Brain pericyte (primary cell): ENCODE measurements at regions not wholly inside any gene's neighbourhood (a gene's known extent, or its start where the extent isn't known, plus 50 kb on each side); places are given as distances from the start of the nearest gene placed in this dataset.
"Not testable (repeated sequence)": the region's sequence is repeated elsewhere in the genome, so short reads cannot be mapped to it uniquely, and the experiment has no call there.

ENCODE experiments used
- DNase-seq: peaks from one replicate; pipeline ENCODE4 v3.0.0-alpha.2; 2012; ENCODE audit warnings: low read depth, low spot score

DNA sequence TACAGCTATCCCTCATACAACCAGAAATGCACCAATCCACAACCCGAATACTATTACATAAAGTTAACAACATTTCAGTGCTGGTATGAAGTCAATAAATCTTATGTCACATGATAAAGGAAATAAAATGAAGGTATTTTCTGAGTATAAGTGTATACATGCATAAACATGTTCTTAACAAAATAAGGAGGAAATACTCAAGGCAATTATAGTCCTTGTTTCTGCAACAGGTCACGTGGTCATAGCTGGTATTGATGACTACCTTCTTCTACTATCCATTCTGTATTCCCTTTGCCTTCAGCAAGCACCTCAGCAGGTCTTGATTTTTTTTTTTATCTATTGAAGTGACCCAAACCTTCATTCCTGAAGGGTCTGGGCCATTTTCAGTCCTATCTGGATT lies 675.6 kb downstream of the RPL10L start:
- DNase-seq = no peak

DNA sequence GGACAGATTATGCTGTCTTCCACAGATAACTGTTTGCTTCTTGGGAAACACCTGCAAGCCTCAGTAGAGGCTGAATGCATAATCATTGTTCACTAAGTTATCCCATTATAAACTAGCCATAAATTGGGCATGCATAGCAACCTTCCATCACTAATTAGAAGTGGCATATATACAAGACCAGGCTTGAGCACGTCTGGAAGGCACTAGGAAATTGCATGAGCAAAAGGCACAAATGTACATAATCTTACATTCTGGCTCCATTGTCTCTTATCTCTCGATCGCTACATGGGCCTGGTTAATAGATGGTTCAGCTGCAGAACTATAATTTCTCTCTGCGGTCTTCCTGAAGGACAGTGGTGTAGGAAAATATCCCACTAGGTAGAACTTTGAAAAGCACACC lies 679.2 kb downstream of the RPL10L start:
- DNase-seq = no peak

DNA sequence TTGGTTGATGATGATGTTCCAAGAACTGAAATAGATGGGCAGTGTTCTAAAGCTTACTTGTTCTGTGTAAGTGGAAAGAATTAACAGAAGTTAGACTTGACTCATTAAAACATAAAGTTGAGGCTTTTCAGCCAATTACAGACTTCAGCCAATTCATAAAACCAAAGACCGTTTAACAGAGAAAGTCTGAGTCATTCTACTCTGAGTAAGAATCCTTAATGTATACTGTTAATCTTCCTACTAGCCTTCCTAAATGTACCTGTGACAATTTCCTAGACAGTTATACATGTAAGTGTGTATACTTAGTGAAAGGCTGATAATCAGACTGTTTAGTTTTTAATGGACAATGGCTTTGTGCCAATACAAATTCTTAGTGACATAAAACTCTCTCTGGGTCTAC lies 681.0 kb downstream of the RPL10L start:
- no peak for DNase-seq

DNA sequence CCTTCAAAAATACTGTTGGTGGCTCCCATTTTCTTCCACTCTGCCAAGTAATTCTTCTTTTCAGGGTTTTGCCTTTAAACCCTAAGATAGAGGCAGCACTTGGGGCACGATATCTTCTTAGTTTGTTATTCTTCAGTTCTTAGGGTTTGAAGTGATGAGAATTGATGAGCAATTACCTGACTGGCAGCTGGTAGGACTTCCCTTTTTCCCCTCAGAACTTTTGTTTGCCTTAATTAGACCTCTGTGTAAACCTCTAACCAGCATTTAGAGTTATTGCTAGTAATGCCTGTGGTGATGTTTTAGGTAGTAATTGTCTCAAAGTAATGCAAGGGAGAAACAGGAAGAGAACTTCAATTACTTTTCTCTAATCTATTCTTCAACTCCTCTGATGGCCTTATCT lies 683.5 kb downstream of the RPL10L start:
- no peak for DNase-seq

DNA sequence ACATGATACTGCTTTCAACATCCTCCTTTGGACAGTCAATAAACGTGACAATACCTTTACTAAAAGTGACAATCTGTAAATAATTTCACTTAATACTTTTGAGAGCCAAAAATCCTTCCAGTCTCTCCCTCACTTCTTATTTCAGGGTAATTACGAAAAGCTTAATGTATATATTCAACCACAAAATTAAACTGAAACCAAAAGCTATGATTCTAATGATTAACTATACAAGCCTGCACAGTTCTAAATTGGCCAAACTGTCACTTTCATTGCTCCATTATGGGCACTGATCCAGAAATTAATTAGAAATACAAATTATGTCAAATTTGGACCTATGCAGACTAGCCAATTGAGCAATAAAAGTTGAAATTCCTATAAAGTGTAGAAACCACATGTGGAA lies 696.5 kb upstream of the MIS18BP1 start:
- no peak for DNase-seq

DNA sequence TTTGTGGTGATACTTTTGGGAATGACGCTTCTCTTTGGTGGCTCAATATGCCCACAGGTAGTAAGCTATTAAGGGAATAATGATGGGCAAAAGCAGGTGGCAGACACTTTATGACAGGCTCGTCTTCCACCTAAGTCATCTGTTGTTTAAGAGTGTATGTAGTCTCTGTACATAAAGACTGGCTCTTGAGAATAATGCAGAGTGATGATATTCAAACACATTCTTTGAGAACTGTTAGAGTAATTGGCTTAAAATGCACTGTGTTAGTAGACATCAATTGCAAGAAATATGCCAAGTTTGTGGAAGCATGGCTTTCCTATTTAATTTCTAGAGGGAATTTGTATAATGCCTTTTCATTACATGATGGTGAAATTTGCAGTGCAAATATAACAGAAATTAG lies 694.8 kb upstream of the MIS18BP1 start:
- DNase-seq = no peak

DNA sequence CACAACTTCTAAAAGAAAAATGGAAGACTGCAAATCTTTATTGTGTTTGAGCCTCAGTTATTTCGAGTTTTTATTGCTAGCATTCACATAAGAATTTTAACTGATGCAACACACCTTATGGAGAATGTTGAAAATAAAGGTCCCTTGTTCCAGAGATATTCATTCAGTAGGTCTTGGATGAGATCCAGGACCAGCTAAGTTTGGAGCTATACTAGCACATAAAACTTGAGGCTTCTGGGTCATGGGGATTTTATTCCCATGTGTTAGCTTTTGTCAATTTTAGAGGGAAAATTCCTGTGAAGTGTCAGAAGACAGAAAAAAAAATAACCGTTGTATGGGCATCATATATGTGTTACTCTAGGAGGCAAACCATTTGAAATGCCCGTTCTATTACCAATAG lies 693.2 kb upstream of the MIS18BP1 start:
- no peak for DNase-seq

DNA sequence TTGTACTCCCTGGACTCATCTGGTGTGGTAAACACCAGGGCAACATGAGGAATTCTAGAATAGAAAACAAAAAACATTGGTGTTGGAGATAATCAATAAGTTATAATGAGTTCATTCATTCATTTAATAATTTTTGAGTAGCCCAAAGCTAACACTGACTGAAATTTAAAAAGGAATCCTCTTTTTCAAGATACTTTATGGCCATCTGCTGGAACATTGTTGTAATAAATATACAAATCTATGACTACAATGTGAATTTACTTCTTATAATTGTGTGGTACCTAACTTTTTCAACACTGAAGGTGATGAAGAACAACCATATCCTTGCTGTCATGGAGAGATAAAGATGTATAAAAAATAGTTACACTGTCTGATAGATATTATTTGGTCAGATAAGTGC lies 687.3 kb upstream of the MIS18BP1 start:
- no peak for DNase-seq

DNA sequence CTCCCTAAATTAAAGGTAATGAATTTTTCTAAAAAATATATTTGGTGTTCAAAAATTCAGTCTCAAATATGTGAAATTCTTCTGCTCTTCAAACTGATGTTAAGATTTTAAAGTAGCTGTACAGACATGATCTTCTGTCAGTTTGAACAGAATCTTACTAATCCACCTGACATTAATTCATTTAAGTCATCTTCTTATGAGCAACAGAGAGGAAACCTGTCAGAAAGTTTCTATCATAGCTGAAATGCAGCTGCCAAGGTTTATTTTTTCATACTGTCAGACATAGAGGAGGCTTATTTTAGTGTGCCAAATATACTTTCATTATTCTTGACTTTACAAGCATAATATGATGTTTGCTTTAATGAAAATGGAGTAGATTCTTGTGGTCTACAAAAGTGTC lies 686.6 kb upstream of the MIS18BP1 start:
- no peak for DNase-seq

DNA sequence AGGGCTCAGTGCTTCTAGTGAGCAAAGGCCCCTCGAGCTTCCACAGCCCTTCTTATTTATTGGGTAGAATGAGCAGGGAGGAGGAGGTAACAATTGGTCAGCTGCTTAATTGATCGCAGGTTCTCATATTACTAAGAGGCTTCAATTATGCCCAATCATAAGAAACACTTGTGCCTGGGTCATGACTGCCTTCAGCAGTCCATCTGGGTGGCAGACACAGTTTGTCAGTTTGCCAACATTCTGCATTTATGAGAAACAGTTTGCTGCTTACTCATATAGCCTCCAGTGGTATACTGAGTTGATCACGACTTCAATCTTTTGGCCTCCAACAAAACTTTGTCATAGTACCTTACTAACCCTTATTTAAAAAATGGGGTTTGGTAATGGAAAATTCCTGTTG lies 667.0 kb upstream of the MIS18BP1 start:
- DNase-seq = not testable (repeated sequence)

DNA sequence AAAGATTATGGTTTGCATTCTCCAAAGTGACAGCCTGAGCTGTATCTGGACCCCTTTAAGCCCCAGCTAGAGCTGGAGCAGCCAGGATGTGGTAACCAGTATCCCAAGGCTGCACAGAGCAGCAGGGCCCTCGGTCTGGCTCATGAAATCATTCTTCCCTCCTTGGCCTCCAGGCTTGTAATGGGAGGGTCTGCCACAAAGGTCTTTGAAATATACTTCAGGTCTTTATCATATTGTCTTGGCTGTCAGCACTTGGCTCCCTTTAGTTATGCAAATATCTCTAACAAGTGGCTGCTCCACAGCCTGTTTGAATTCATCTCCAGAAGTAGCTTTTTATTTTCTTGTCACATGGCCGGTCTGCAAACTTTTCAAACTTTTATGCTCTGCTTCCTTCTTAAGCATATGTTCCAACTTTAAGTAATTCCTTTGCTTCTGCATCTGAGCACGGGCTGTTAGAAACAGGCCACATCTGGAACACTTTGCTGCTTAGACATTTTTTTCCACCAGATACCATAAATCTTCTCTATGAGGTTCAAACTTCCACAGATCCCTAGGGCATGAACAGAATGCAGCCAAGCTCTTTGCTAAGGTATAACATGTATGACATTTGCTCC lies 663.4 kb upstream of the MIS18BP1 start:
- DNase-seq = no peak

DNA sequence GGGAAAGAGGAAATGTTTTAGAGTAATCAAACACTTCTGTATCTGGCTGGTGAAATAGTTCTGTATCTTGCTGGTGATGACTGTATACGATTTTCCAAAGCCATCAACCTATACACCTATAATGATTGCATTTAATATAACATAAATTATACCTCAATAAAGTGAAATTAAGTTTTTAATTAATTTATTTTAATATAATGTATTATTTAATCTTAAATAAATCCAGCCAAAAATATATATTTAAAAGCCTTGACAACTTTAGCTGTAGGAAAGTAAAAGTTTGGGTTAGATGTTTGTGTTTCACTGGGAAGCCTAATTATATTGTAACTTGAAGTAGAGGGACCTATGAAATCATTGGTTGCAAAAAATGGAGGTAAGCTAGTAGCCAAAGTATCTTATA lies 654.8 kb upstream of the MIS18BP1 start:
- DNase-seq = no peak

DNA sequence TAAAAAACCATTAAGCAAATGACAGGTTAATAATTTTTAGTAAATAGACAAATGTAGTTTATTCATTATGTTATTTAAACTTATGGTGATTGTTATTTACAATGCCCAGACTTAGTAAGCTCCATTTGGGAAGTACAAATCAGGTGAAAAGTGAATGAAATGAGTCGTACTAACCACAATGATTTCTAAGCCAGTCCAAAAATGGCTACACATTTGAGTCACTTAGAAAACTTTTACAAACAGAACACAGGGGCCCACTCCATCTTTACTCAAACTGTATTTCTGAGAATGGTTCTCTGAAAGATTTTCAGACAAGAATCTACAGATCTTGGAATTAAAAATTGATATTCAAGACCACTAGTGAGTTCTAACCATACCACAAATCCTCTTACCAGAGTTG lies 653.3 kb upstream of the MIS18BP1 start:
- no peak for DNase-seq

DNA sequence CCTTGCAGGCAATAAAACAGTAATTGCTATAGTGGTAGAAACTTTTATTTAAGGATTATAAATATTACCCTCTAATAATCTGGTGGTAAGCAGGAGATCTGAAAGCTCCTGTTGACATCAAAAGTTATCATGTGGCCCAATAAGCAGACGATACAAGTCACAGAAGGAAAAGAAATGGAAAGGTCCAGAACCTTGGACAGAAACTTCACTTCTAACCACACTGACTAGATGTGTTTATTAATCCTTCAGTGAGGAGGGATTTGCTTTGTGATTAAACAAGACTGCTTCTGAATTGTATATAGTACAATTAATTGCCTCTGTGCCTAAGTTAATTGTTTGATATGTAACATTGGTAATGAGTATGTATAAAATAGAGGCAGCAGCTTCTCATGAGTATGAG lies 652.7 kb upstream of the MIS18BP1 start:
- no peak for DNase-seq

DNA sequence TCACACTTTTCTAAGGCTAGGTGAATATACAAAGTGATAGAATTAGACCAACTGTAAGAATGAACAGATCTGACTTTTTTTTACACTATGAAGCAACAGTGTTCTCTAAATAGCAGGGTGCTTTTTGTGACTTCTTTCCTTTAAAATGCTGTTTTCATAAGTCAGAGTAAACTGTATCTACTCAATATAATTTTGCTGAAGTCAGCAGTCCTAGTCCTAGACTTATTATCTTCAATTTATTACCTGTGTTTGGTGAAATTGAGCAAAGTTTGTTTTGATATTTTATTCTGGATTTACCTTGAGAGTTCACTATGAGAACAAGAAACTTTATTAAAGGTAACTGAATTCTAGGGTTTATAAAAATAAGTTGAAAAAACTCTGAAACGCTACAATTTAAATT lies 651.3 kb upstream of the MIS18BP1 start:
- no peak for DNase-seq

DNA sequence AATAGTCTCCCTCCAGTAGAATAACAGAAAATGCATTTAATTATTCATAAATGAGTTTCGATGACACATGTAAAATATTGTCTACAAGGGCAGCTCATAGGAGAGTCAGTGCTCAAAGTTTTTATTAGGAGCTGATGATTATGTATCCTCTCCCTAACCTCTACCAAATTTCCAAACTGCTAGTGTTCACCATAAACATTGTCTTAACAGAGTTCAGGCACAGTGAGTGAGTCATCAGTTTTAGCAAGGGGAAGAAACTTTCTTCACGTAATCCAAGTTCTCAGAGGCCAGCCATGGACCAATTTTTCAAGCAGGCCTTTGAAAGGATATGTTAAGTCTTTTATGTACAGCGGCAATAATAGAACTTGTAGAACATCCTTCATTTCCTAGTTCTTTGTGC lies 649.2 kb upstream of the MIS18BP1 start:
- no peak for DNase-seq

DNA sequence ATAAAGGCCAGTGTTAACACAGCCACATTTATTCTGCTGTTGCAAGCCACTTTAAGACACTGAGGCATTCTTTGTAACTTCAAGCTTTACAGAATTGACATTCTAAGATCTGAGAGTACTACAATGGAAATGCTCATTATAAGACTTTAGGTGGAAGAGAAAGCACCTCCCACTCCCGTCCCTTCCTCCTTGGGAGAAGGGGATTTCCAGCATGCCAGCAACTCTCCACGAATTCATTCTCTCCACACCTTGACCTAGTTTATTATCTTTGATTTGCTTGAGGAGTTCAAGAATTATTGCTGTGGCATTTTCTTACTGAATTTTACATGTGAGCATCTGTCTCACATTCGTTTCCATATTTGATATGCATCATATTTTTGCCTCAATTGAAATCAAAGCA lies 644.4 kb upstream of the MIS18BP1 start:
- no peak for DNase-seq

DNA sequence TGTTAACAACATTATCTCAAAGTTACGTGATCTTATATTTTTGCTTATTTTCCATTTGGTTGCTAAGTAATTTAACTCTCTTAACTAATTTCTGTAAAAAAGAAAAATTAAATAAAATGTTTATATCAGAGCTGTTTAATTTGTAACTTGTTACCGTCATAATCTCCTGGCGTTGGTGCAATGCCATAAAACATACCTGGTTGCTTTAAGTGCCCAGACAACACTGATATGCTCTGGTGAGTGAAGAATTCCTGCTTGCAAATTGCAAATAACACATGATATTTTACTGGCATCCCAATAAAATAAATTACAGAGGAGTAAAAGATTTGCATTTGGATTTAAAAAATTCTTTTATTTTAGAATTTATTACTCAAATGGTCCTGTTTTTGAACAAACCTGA lies 640.1 kb upstream of the MIS18BP1 start:
- DNase-seq = no peak

DNA sequence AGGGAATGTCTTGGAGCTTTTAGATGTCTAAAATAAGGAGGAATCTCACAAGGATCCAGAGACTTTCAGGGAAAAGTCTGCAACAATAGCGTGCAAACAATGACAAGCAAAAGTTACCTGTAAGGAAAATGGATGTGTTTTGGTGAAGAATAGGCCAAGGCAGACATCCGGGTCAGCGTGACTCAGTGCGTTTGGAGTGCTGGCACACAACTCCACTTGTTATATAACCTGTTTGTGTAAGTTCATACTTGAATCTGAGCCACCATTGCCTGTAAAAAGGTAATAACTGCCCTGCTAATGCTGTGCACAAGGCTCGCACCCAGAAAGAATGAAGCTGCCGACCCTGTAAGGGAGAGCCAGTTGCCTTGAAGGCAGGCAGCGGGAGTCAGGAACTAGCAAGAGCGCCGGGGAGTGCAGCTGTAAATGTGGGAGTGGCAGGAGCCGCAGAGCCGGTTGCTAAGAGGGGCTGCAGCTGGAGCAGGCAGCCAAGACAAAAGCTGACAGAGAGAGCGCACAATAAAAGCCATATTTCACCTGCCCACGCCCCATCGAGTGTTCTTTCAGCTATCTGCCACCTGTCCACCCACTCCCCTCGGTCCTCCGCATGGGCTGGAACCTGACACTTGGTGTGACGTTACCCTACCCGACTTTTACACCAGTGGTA lies 638.5 kb upstream of the MIS18BP1 start:
- no peak for DNase-seq

DNA sequence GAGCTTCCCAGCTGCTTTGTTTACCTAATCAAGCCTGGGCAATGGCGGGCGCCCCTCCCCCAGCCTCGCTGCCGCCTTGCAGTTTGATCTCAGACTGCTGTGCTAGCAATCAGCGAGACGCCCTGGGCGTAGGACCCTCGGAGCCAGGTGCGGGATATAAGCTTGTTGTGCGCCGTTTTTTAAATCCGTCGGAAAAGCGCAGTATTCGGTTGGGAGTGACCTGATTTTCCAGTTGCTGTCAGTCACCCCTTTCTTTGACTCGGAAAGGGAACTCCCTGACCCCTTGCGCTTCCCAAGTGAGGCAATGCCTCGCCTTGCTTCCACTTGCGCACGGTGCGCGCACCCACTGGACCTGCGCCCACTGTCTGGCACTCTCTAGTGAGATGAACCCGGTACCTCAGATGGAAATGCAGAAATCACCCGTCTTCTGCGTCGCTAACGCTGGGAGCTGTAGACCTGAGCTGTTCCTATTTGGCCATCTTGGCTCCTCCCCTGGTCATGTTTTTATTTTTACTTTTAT lies 635.8 kb upstream of the MIS18BP1 start:
- DNase-seq = not testable (repeated sequence)

DNA sequence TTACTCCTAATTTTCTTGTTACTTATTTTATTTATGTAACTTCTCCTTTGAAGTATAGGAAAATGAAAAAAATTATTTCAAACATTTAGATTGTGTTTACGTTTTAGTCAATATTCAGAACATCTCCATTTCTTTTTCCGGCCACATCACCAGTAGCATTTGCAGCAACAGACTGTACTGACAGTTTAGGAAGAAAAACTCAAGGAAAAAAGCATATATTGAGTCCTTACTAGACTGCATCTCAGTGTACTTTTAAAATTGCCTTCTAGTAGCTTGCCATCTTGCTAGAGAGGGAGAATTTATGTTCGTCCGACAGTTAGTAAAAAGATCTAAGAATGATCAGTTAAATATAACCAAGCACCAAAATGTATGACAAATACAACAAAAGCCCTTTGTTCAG lies 625.0 kb upstream of the MIS18BP1 start:
- DNase-seq = no peak

DNA sequence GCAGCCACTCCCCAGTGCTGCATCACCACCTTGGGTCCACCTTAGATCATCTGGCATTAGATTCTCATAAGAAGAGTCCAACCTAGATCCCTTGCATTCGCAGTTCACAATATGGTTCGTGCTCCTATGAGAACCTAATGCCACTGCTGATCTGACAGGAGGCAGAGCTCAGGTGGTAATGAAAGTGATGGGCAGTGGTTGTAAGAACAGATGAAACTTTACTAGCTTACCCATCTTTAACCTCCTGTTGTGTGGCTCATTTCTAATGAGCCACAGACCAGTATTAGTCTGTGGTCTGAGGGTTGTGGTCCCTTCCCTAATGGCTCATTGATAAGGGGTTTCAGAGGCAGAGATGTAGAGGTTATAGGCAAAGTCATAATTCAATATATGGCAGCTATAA lies 615.9 kb upstream of the MIS18BP1 start:
- DNase-seq = no peak

DNA sequence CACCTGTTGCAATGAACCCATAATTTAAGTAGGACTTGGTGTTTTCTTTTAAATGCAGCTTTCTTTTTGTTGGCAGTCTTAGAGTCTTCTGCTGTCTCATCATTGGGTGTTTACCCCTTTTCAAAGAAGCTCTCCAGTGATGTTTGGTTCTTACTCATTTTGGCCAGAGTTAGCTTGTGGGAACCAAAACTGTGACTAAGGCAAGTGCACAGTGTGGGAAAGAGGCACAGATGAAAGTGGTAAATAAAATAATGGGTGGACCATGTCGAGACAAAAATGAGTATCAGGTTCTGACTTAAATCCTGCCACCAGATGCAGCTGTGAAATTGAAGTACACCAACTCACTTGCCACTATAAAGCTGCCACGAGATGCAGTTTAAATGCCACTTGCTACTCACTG lies 615.4 kb upstream of the MIS18BP1 start:
- DNase-seq = no peak
